ENCODE measurements at regions not wholly inside any gene's neighbourhood (a gene's known extent, or its start where the extent isn't known, plus 50 kb on each side); places are given as distances from the start of the nearest gene placed in this dataset.

GRCh38 chr14:56972948-56973347 is 162.7 kb upstream of the OTX2 start:
- CTCF ChIA-PET = no interaction called here
- Mint-ChIP-seq H3K4me3 (no peak overlapping the region), H3K36me3 (no peaks in the 10 kb centered on the region), H3K27me3 (peaks cover 8% of the 10 kb centered on the region), H3K27ac (no peak overlapping the region), H3K4me1 (ENCODE audit: low read depth) (no peaks in the 10 kb centered on the region), H3K9me3 (no peaks in the 10 kb centered on the region)
- POLR2A ChIA-PET = no interaction called here
- DNase-seq = no peak
- intact Hi-C loops (cut with micrococcal nuclease) = no loop called here

- Mint-ChIP-seq H3K36me3 (no peaks in the 10 kb centered on the region), H3K27me3 (peaks cover 3% of the 10 kb centered on the region), H3K27ac (no peak overlapping the region), H3K4me3 (no peak overlapping the region), H3K4me1 (ENCODE audit: low read depth) (no peaks in the 10 kb centered on the region), H3K9me3 (no peaks in the 10 kb centered on the region)
- no peak for DNase-seq
- ChIA-PET CTCF (no interaction called here), POLR2A (no interaction called here)
- intact Hi-C loops (cut with micrococcal nuclease) = no loop called here
Measured at GRCh38 chr14:56964895-56965294, 154.6 kb upstream of the OTX2 start.

DNA sequence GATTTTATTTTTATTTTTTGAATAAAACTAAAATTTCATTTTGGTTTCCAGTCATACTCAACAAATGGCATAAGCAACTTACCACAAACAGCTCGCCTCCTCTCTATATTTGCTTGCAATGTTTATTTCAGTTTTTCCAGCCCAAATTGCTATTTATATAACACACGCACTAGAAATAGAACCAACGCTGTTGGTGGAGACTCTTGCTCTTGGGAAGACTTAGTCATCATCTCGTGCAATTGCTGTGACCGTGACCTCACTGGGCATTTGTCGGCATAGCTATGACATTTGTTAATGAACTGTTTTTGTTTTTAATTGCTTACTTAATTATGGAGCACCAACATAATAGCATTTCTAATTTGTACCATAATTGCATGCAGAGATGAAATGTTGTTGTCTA is 153.1 kb upstream of the OTX2 start:
- no peaks in the 10 kb centered on the region for H3K4me1 Mint-ChIP-seq (ENCODE audit: low read depth)
- no peaks in the 10 kb centered on the region for H3K36me3 Mint-ChIP-seq

DNA sequence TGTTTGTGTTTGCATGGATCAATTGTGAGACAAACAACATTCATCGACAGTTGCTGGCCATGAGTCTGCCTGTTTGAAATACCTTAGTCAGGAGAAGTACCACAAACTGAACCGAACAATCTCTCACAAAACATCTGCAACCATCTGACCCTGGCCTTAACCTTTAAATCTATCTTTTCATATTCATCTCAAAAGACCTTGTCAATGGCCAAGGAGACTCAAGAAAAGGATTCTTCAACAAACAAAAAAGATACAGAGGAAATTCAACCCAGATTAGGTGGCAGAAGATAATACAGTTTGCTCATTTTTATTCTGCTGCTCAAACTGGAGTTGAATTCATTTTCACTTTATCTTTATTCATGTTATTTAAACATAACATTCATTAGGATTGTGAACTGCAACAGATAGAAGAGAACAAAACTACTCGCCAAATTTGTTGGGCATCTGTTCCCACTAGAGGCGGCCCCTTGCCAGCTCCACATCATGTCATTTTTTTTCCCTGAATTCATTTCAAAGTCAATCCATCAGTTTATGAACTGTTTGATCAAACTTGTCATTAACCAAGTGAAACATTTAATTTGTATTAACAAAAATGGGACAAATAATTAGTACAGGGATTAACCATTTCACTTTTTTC is 152.3 kb upstream of the OTX2 start:
- Mint-ChIP-seq H3K9me3 (no peaks in the 10 kb centered on the region), H3K4me3 (no peak overlapping the region), H3K27me3 (peaks cover 3% of the 10 kb centered on the region), H3K4me1 (ENCODE audit: low read depth) (no peaks in the 10 kb centered on the region), H3K27ac (no peak overlapping the region), H3K36me3 (no peaks in the 10 kb centered on the region)
- ChIA-PET CTCF (no interaction called here), POLR2A (no interaction called here)
- DNase-seq = no peak
- intact Hi-C loops (cut with micrococcal nuclease) = no loop called here

More for the DNA sequence above, 153.1 kb upstream of the OTX2 start:
- peaks cover 3% of the 10 kb centered on the region for H3K27me3 Mint-ChIP-seq
- no peak for DNase-seq
- no peak overlapping the region for H3K4me3 Mint-ChIP-seq
- intact Hi-C loops (cut with micrococcal nuclease) = no loop called here
- no peaks in the 10 kb centered on the region for H3K9me3 Mint-ChIP-seq
- no peak overlapping the region for H3K27ac Mint-ChIP-seq
- ChIA-PET CTCF (no interaction called here), POLR2A (no interaction called here)

DNA sequence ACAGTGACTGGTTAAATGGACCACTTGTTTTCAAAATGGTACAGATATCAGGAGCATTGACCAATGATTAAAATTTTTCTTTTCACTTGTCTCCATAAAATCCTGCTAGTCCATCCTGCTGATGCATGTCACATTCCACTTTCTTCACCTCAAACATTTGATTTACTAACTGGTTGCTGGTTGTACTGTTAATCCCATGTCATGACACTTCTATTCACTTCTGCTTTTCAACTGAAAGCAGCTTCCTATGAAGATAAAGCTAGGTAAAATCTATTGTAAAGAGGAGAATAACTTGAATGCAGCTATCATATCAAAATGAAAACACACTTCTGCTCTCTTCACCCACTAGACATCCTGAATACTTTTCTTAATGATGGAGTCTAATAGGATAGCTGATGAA is 149.6 kb upstream of the OTX2 start:
- Mint-ChIP-seq H3K4me1 (ENCODE audit: low read depth) (no peaks in the 10 kb centered on the region), H3K27me3 (no peaks in the 10 kb centered on the region), H3K36me3 (no peaks in the 10 kb centered on the region), H3K4me3 (no peak overlapping the region), H3K27ac (no peak overlapping the region), H3K9me3 (no peaks in the 10 kb centered on the region)
- ChIA-PET POLR2A (no interaction called here), CTCF (interaction anchor here (0.8 kb wide), 1 partner anchor 1193 kb away, joined by 3 read pairs; no protein-coding TSS in a partner anchor)
- intact Hi-C loops (cut with micrococcal nuclease) = no loop called here
- DNase-seq = no peak

GRCh38 chr14:56959121-56959520 is 148.8 kb upstream of the OTX2 start:
- H3K4me3 Mint-ChIP-seq = no peak overlapping the region
- H3K4me1 Mint-ChIP-seq (ENCODE audit: low read depth) = no peaks in the 10 kb centered on the region
- no peaks in the 10 kb centered on the region for H3K27me3 Mint-ChIP-seq
- POLR2A ChIA-PET = no interaction called here
- CTCF ChIA-PET = no interaction called here
- DNase-seq = no peak
- H3K9me3 Mint-ChIP-seq = no peaks in the 10 kb centered on the region
- H3K27ac Mint-ChIP-seq = no peak overlapping the region
- intact Hi-C loops (cut with micrococcal nuclease) = no loop called here
- H3K36me3 Mint-ChIP-seq = no peaks in the 10 kb centered on the region

- no peak for DNase-seq
- Mint-ChIP-seq H3K4me1 (ENCODE audit: low read depth) (no peaks in the 10 kb centered on the region), H3K36me3 (no peaks in the 10 kb centered on the region), H3K27me3 (no peaks in the 10 kb centered on the region), H3K27ac (no peak overlapping the region), H3K9me3 (no peaks in the 10 kb centered on the region), H3K4me3 (no peak overlapping the region)
- ChIA-PET POLR2A (no interaction called here), CTCF (no interaction called here)
- intact Hi-C loops (cut with micrococcal nuclease) = no loop called here
Measured at GRCh38 chr14:56956182-56956581, 145.9 kb upstream of the OTX2 start.

- ChIA-PET CTCF (no interaction called here), POLR2A (no interaction called here)
- H3K4me3 Mint-ChIP-seq = no peak overlapping the region
- H3K27me3 Mint-ChIP-seq = no peaks in the 10 kb centered on the region
- no peaks in the 10 kb centered on the region for H3K36me3 Mint-ChIP-seq
- no peaks in the 10 kb centered on the region for H3K9me3 Mint-ChIP-seq
- no peak overlapping the region for H3K27ac Mint-ChIP-seq
- no peaks in the 10 kb centered on the region for H3K4me1 Mint-ChIP-seq (ENCODE audit: low read depth)
- DNase-seq = no peak
- intact Hi-C loops (cut with micrococcal nuclease) = no loop called here
Measured at GRCh38 chr14:56955745-56956144, 145.5 kb upstream of the OTX2 start.

DNA sequence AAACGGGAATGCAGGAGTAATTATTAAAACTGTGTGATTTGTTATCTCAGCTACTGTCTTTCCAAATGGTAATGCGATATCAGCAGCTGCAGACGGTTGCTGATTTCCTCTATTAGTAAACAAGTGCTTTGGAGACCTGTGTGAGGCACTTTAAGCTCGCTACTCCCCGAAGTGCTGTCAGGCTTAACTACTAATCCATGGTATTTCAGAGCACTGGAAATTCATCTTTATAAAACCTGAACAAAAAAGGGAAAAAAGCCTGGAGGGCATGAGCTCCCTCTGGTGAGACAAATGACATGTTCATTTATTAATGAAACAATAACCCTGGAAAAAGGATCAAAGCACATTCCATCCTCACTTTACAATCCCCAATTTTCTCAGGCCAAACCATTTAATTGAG is 143.6 kb upstream of the OTX2 start:
- DNase-seq = no peak
- ChIA-PET POLR2A (no interaction called here), CTCF (no interaction called here)
- intact Hi-C loops (cut with micrococcal nuclease) = no loop called here
- H3K27me3 Mint-ChIP-seq = no peaks in the 10 kb centered on the region
- H3K4me1 Mint-ChIP-seq (ENCODE audit: low read depth) = no peaks in the 10 kb centered on the region
- no peak overlapping the region for H3K4me3 Mint-ChIP-seq
- no peaks in the 10 kb centered on the region for H3K36me3 Mint-ChIP-seq
- H3K9me3 Mint-ChIP-seq = no peaks in the 10 kb centered on the region
- H3K27ac Mint-ChIP-seq = no peak overlapping the region

DNA sequence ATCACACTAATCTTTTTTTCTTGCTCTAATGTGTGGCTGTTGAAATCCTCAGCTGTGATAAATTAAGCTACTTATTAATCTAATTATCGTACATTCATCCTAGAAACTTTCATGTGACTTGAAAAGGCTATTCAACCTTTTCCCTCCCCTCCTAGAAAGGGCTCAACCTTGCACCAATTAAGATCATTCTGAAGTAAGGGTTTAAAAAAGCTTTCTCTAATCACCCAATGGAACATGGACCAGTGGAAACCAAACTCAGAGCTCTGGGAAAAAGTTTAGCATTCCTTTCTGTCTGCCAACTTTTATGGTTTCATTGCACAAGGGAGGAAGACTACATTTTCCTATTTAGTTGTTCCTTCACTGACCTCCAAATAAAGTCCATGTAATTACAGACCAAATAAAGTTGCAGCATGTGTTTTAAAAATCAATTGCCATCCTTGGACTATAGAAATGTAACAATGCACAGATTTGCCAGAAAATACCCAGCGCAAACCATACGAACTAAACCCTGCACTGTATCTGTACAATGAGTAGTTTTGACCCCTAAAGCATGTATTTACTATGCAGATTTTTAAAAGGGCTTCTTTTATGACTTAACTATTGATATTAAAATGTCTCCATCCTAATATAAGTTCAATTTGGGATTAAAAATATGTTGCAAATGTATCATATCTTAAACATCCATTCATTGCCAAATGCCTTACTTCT is 142.6 kb upstream of the OTX2 start:
- H3K9me3 Mint-ChIP-seq = no peaks in the 10 kb centered on the region
- no peaks in the 10 kb centered on the region for H3K36me3 Mint-ChIP-seq
- ChIA-PET CTCF (no interaction called here), POLR2A (no interaction called here)
- no peak overlapping the region for H3K4me3 Mint-ChIP-seq
- no peak for DNase-seq
- H3K27ac Mint-ChIP-seq = no peak overlapping the region
- no peaks in the 10 kb centered on the region for H3K27me3 Mint-ChIP-seq
- intact Hi-C loops (cut with micrococcal nuclease) = no loop called here
- H3K4me1 Mint-ChIP-seq (ENCODE audit: low read depth) = no peaks in the 10 kb centered on the region

GRCh38 chr14:56949828-56950227 is 139.5 kb upstream of the OTX2 start:
- no peak for DNase-seq
- Mint-ChIP-seq H3K4me3 (no peak overlapping the region), H3K4me1 (ENCODE audit: low read depth) (no peaks in the 10 kb centered on the region), H3K27ac (no peak overlapping the region), H3K36me3 (no peaks in the 10 kb centered on the region), H3K27me3 (peaks cover 6% of the 10 kb centered on the region), H3K9me3 (no peaks in the 10 kb centered on the region)
- intact Hi-C loops (cut with micrococcal nuclease) = no loop called here
- ChIA-PET CTCF (no interaction called here), POLR2A (no interaction called here)

DNA sequence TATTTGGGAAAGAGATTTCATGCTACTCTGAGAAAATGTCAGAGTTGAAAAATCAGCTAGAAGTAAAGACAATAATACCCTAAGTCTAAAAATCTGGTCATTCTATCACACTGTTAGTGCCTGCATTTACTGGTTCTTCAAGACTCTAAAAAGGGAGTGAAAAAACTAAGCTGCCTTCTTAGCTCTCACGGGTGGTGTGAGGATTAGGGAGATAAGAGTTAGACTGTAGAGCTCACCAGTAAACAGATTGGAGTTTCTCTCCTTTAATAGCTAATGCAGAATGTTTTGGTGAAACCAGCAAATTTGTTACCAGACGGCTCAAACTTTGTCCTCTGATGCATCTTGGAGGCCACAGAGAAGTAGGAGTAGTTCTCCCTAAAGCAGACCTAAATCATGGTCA is 135.0 kb upstream of the OTX2 start:
- Mint-ChIP-seq H3K4me1 (ENCODE audit: low read depth) (no peaks in the 10 kb centered on the region), H3K27ac (no peak overlapping the region), H3K4me3 (no peak overlapping the region), H3K27me3 (peaks cover 8% of the 10 kb centered on the region), H3K9me3 (no peaks in the 10 kb centered on the region), H3K36me3 (no peaks in the 10 kb centered on the region)
- ChIA-PET POLR2A (no interaction called here), CTCF (interaction anchor here (0.5 kb wide), 1 partner anchor 1844 kb away, joined by 3 read pairs; no protein-coding TSS in a partner anchor)
- no peak for DNase-seq
- intact Hi-C loops (cut with micrococcal nuclease) = no loop called here

DNA sequence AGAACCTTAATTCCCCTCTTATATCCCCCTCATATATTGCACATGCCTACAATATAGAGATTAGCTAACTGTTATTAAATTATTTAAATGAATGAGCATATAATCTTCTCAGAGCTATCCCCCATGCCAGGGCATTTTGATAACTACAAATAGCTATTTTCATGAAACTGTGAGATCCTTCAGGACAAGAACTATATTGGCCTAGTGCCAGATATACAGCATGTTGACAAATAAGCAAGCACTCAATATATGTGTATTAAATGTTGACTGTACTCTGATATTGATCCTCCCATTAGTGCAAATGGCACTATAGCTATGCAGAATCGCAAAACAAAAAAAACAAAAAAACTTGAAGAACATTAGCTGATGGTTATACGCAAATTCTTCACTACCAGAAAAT is 134.1 kb upstream of the OTX2 start:
- H3K4me1 Mint-ChIP-seq (ENCODE audit: low read depth) = no peaks in the 10 kb centered on the region
- intact Hi-C loops (cut with micrococcal nuclease) = no loop called here
- CTCF ChIA-PET = no interaction called here

More for the DNA sequence above, 134.1 kb upstream of the OTX2 start:
- H3K27ac Mint-ChIP-seq = no peak overlapping the region
- POLR2A ChIA-PET = no interaction called here
- DNase-seq = no peak
- no peak overlapping the region for H3K4me3 Mint-ChIP-seq
- peaks cover 8% of the 10 kb centered on the region for H3K27me3 Mint-ChIP-seq
- no peaks in the 10 kb centered on the region for H3K9me3 Mint-ChIP-seq
- H3K36me3 Mint-ChIP-seq = no peaks in the 10 kb centered on the region

All from activated CD4-positive, alpha-beta memory T cell treated with anti-CD3 and anti-CD28 coated beads for 36 hours (primary cell).